Lower leg skin (tissue), 4 donors: ENCODE measurements at regions not wholly inside any gene's neighbourhood (a gene's known extent, or its start where the extent isn't known, plus 50 kb on each side); places are given as distances from the start of the nearest gene placed in this dataset.

Experiments used
- DNase-seq, 2 donors: peaks; one replicate each; pipeline ENCODE4 v3.0.0-alpha.2; 2019; ENCODE audit warnings: low spot score in 2 of 2
- H3K4me3 ChIP-seq: fragments of 200-600 bp; sonication (generic); 2 replicates; pipeline ENCODE4 v1.5.1; 2017; ENCODE audit warnings: mild to moderate bottlenecking, low read depth; ENCODE audit not compliant: poor library complexity, severe bottlenecking
- POLR2A ChIP-seq, 2 donors: fragments of 450-650 bp; IDR thresholded peaks; one replicate each; pipeline ENCODE4 v1.6.1; 2016 to 2017; ENCODE audit warnings: antibody characterized with exemption in 2 of 2, mild to moderate bottlenecking in 1 of 2, moderate library complexity in 1 of 2
- WGBS, 2 donors: methylation state at CpG; one replicate each; pipeline ENCODE4 v1.1.5; 2018; 5-methylcytosine and 5-hydroxymethylcytosine counted together
- intact Hi-C: fragments of 100-400 bp; cut with DNase I; formaldehyde crosslinking; loops from one replicate; pipeline ENCODE4 v1.15.0; 2023; ENCODE audit warnings: low total_unique reads
- TF ChIP-seq, protein P1 (sequence below), 3 donors: fragments of 450-650 bp; IDR thresholded peaks; one replicate each; pipeline ENCODE4 v1.5.1; 2016; ENCODE audit warnings: antibody characterized with exemption in 3 of 3, mild to moderate bottlenecking in 3 of 3, moderate library complexity in 2 of 3

DNA sequence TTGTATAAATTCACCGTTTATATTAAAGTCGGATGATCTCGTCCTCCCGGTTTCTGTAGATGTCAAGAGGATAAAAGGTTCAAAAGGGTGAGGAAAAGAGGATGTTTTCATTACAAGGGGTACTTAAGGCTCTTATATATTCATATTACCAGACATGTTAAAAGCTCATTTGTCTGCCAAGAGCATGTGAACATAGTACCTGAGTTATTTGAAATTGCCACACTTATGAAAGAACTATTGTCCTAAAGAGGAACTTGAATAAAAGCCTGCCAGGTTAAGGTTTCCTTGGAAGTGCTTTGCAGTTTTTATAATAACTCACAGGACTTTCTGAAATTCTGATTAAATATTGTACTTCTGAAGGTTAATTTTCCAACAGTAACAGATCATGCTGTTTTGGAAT, 1915.1 kb downstream of the MAT2B start:
- TF ChIP-seq POLR2A (IDR thresholded peaks at IDR 0.05) = no peak
- TF ChIP-seq, protein P1, sequence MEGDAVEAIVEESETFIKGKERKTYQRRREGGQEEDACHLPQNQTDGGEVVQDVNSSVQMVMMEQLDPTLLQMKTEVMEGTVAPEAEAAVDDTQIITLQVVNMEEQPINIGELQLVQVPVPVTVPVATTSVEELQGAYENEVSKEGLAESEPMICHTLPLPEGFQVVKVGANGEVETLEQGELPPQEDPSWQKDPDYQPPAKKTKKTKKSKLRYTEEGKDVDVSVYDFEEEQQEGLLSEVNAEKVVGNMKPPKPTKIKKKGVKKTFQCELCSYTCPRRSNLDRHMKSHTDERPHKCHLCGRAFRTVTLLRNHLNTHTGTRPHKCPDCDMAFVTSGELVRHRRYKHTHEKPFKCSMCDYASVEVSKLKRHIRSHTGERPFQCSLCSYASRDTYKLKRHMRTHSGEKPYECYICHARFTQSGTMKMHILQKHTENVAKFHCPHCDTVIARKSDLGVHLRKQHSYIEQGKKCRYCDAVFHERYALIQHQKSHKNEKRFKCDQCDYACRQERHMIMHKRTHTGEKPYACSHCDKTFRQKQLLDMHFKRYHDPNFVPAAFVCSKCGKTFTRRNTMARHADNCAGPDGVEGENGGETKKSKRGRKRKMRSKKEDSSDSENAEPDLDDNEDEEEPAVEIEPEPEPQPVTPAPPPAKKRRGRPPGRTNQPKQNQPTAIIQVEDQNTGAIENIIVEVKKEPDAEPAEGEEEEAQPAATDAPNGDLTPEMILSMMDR (IDR thresholded peaks at IDR 0.05) = no peak
- intact Hi-C loops = no loop called here
- no peak overlapping the region for H3K4me3 ChIP-seq
- WGBS, 2 donors = 70 to 74% methylated on average over 4 of the region's 4 CpGs
- DNase-seq = no peak

DNA sequence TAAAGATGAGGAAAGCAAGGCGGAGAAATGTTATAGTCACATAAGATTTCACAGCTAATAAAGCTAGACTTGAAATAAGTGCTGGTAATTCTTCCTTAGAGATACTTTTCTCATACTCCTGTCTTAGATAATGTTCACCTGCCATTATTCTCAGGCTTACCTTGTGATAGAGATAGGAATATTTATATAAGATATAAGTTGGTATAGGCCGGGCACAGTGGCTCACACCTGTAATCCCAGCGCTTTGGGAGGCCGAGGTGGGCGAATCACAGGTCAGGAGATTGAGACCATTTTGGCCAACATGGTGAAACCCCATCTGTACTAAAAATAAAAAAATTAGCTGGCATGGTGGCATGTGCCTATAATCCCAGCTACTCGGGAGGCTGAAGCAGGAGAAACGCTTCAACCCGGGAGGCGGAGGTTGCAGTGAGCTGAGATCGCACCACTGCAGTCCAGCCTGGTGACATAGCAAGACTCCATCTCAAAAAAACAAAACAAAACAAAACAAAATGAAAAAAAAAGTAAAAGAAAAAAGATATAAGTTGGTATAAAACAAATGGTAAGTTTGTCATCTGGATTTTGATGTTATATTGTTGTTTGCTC, 1918.4 kb downstream of the MAT2B start:
- no peak overlapping the region for H3K4me3 ChIP-seq

DNA sequence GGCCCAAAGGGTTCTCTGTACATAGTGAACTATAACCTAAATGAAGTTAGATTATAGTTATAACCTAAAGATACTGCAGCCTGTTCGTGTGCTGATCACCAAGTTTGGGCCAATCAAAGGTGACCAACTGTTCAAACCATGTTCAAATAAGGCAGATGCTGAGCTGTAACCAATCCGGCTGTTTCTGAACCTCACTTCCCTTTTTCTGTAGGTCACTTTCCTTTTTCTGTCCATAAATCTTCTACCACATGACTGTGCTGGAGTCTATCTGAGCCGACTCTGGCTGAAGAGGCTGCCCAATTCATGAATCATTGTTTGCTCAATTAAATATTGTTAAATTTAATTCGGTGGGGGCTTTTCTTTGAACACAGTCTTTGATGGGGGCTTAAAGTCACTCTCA, 1920.2 kb downstream of the MAT2B start:
- no peak for DNase-seq
- H3K4me3 ChIP-seq = no peak overlapping the region
- intact Hi-C loops = no loop called here
- TF ChIP-seq, protein P1 (IDR thresholded peaks at IDR 0.05) = no peak
- TF ChIP-seq POLR2A (IDR thresholded peaks at IDR 0.05) = no peak
- WGBS, 2 donors = 72 to 82% methylated on average over 4 of the region's 4 CpGs

More for the DNA sequence above, 1918.4 kb downstream of the MAT2B start:
- DNase-seq = no peak
- intact Hi-C loops = no loop called here
- no peak for TF ChIP-seq POLR2A (IDR thresholded peaks at IDR 0.05)
- TF ChIP-seq, protein P1 (IDR thresholded peaks at IDR 0.05) = no peak
- WGBS, 2 donors = 91% methylated on average over 10 of the region's 10 CpGs

DNA sequence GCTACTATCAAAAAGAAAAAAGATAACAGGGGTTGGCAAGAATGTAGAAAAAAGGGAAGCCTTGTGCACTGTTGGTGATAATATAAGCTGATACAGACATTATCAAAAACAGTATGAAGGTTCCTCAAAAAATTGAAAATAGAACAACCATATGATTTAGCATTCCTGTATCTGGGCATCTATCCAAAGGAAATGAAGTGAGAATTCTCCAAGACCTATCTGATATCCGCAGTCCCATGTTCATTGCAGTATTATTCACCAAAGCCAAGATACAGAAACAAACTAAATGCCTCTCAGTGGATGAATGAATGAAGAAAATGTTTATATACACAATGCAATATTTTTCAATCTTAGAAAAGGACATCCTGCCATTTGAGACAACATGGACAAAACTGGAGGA, 1943.3 kb downstream of the MAT2B start:
- TF ChIP-seq, protein P1 (IDR thresholded peaks at IDR 0.05) = no peak
- TF ChIP-seq POLR2A (IDR thresholded peaks at IDR 0.05) = no peak
- 47 to 56% methylated on average over 1 of the region's 1 CpG for WGBS, 2 donors
- intact Hi-C loops = no loop called here
- DNase-seq = no peak
- H3K4me3 ChIP-seq = no peak overlapping the region

DNA sequence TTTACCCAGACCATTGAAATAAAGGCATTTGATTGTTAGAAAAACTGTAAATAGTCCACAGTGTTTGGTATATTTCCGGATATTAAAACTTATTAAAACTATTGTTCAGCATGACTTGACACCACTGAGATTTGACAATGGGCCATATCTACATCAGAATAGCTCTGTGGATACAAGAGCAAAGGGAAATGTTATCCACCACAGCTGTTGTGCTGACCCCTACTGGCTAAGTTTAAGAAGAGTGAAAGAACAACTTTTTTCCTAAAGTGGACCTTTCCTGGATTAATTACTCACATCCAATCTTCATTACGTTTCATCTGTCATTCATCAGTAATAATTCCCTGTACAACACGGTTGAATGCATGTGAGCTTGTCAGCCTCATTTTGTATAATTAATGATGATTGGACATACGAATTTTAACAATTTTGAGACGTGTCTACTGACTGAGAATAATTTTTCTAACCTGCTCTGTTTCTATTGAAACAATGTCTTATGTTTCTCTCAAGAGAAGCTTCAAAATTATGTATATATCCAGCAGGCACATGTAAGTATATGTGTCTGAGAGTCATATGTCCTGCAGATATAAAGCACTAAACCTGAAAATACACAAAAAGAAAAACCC, 1952.6 kb downstream of the MAT2B start:
- intact Hi-C loops = no loop called here
- TF ChIP-seq POLR2A (IDR thresholded peaks at IDR 0.05) = no peak
- TF ChIP-seq, protein P1 (IDR thresholded peaks at IDR 0.05) = no peak
- H3K4me3 ChIP-seq = no peak overlapping the region
- DNase-seq = no peak
- 24 to 28% methylated on average over 5 of the region's 5 CpGs for WGBS, 2 donors

DNA sequence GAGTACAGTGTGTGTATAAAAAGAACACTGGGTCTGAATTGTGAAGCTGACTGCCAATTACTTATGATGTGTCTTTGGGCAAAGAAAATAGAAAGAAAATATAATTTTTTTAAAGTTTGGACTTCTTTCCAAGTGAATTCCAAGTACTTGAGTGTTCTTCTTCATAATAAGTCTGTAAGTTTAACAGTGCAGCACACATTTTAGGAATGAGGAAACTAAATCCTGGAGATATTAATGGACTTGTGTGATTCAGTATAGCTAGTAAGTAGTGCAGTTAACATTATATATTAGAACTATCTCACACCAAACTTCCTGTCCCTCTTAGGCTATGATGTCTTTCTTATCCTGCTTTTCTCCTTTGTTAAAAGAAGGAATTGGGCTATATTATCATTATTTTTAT, 1953.8 kb downstream of the MAT2B start:
- TF ChIP-seq, protein P1 (IDR thresholded peaks at IDR 0.05) = no peak
- no peak for TF ChIP-seq POLR2A (IDR thresholded peaks at IDR 0.05)
- no peak overlapping the region for H3K4me3 ChIP-seq
- DNase-seq = no peak
- intact Hi-C loops = no loop called here
